Activated CD4-positive, CD25-positive, alpha-beta regulatory T cell (primary cell): ENCODE measurements at regions not wholly inside any gene's neighbourhood (a gene's known extent, or its start where the extent isn't known, plus 50 kb on each side); places are given as distances from the start of the nearest gene placed in this dataset.
A peak's percentile ranks its signal among the peaks of the same experiment; 100 is the strongest.

Source experiments
- DNase-seq, 4 experiments: peaks; one replicate each; lab custom pipeline; 2025; lab: John Stamatoyannopoulos, UW

DNA sequence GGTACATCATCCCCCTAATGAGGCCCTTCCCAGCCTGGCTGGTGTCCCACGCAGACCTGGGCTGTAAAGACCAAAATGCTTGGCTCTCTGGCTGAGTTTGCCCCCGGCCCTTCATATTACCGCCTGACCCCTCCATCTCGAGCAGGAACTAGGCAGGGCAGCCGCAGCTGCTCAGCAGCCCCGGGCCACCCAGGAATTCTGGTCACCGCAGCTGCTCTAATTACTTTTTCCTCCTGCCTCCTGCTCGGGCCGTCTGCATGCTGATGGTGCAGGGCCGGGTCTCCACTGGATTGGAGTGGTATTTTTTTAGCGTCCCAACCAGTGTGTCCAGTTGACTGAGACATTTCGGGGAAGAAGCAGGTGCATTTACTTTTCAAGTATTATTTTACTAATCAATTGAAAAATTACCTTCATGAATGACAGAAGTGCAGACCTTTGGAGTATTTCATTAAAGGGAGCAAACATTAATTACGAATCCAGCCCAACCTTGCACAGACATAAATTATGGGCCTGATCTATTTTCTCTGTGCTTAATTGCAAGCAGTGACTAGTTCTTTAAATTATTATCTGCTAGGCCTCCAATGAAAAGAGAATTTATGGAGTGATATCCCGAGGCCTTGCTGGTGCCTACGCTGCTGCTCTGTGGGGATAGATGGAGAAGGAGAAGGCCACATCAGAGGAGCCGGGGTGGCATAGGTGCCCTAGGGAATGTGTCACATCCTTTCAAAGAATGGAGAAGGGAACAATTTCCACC, 176.2 kb downstream of the CYLD start:
- DNase-seq = no peak

DNA sequence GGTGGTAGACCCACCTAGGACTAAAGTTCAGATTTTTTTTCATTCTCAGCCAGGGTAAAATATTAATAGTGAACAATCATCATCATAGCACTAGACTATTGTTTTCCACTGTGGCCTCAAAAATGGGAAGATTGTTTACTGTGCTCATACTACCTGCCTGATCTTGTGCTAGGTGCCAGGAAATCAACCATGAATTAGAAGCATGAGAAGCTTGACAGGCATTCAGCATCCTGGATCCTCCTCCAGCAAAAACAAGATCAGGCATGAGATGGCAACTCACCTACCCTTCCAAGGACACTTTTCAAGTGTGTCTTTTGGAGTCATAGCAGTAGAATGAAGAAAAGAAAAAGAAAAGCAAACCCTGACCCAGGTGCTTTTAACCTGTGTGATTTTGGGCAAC, 174.2 kb downstream of the CYLD start:
- DNase-seq = no peak

- no peak for DNase-seq
These were observed 173.2 kb downstream of the CYLD start for GRCh38 chr16:50915120-50915519.

GRCh38 chr16:50910736-50911100, 168.8 kb downstream of the CYLD start:
- no peak for DNase-seq

DNA sequence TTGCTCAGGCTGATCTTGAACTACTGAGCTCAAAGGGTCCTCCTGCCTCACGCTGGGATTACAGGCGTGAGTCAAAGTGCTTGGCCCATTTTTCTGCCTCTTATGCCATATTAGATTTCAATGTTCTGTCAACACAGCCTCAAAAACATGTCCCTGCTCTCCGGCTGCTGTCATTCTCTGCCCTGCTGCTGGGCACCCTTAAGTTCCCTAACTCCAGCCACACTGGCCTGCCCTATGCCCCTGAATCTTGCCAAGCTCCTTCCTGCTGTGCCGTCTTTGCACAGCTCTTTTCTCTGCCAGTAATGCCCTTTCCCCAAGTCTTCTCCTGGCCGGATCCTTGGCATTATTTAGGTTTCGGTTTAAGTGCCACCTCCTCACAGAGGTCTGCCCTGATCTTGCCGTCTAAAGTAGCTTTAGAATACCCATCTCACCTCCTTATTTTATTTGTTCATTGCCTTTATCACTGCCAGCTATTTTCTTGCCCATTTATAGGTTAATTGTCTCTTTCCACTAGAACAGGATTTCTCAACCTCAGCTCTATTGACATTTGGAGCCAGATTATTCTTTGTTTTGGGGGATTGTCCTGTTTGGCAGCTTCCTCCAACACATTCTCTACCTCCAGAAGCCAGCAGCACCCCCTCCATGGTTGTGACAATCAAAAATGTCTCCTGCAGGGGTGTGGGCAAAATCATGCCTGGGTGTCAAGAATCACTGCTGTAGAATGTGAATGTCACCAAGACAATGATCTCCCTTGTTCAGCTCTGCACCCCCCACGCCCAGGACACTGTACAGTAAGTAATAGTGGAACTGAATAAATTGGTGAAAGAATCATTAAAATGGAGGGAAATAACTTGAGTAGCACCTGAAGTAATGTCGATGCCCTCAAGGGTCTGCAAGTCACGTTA, 168.2 kb downstream of the CYLD start:
- DNase-seq = no peak

GRCh38 chr16:50908468-50908867, 166.6 kb downstream of the CYLD start:
- DNase-seq = no peak

GRCh38 chr16:50906454-50906853, 164.6 kb downstream of the CYLD start:
- no peak for DNase-seq

DNA sequence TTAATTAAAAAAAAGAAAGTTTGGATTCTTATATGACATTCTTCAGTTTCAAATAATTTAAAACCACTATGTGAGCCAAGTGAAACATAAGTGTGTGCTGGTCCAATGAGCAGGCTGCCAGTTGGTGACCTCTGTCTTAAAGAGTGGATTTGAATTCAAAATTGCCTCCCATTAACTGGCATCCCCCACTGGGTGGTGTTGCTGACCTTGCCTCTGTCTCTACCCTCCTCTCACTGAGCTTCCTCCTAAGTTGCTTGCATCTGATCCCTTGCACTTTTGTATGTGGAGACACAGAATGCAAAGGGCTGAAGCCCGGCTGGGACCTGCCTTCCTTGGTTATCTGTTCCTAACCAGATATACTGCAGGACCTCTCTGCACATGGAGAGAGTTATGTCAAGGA, 160.6 kb downstream of the CYLD start:
- no peak for DNase-seq

DNA sequence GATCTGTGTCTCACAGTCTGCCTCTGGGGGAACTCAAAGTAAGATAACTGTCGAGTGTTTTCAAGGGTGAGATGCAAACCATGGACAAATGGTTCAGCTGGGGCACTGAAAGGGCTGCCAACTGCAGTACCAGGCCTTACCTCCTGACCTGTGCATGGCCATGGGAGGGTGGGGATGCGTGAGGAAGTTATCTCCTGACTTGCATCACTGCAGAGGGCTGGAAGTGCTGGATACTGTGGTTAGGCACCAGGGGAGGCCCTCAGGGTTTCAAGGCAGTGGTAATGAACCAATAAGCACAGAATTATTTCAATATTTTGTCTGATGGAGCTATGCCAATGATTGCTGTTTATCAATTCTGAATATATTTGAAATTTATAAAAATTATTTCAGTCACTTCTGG, 159.2 kb downstream of the CYLD start:
- no peak for DNase-seq

DNA sequence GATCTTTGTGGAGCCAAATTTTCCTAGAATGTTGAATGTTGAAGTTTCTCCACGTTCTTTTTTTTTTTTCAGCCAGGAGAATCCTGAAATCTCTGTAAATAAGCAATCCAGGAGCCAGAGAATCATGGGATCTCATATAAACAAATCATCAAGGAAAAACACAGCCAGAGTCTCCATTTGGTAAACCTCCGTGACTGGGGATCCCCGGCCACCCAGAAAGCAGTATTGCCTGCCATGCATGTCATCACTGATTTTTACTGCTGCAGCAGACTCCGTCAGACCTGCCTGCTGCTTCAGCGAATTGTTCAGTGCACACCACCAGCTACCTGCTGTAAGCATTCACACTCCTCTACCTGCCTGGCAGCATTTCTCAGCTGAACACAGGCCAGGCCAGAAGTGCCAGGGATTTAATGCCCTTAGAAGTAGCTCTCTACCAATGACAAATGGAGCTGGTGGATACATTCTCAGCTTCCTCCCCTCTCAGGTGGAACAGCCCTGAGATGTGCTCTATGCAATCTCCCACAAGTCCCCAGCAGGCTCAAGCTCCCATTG, 158.6 kb downstream of the CYLD start:
- DNase-seq = no peak

- no peak for DNase-seq
These were observed 158.1 kb downstream of the CYLD start for GRCh38 chr16:50899951-50900350.

DNA sequence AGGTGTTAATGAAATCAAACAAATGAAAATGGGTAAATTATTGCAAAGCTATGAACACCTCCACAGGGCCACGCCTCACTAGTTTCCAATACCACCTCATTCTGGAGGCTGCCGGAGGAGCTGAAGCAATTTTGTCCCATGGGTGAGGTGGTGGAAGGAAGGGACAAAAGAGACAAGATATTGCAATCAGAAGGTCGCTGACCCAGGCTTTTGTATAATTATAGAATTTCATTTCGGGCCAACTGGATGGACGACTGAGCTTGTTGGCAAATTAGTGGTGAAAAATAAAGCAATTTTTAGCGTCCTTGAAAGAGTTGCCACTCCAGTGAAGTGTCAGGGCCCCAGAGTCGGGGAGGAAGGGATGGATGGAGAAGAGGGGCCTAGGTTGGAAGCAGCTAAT, 147.9 kb downstream of the CYLD start:
- no peak for DNase-seq

DNA sequence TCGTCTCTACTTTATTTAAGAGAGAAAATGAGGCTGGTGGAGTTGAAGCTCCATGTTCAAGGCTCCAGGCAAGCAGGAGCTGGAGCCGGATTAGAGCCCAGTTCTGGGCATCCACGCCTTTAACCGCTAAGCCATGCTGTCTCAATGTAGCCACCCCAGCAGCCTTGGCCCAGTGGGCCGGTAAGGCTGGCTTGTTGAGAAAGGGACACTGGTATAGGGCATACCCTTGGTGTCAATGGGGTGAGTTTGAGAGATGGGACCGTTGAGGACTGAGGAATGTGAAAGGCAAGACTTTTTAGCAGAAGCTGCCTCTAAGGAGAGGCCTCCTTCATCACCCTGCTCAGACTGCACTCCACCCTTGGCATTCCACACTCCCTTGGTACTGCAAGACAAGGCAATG, 147.4 kb downstream of the CYLD start:
- DNase-seq = no peak

DNA sequence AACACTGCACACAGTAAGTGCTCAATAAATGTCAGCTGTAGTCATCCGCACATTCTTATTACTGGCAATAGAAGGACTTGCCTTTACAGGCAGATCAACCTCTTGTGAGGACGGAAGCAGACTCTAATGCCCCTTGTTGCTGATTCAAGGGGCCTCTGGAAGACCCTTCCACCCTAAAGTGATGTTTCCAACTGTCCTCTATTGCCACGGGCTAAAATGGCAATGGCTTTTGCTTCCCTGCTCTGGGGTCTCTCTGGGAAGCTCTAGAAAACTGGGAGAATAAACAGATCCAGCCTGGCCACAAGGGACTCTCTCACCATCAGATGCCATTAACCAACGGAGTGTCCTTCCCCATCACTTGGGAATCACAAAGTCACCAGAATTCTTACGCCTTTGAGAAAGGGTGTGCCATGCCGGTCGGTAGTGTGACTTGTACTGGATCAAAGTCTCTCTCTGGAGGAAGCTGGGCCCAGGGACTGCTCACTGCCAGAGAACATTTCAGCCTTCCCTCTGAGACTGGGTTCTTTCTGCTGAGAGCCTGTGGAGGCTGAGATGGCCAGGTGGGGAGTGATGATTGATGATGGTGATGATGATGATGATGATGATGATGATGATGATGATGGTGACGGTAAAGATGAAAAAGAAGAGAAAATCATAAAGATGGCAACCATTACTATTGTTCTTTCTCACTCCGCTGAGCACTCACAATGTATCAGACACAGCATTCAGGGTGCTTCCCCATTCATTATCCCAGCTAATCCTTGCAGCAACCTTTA, 146.8 kb downstream of the CYLD start:
- DNase-seq = no peak

- no peak for DNase-seq
These were observed 145.8 kb downstream of the CYLD start for GRCh38 chr16:50887500-50888298.

- DNase-seq = peak in 1 of 4 experiments; percentile 6
These were observed 142.4 kb downstream of the CYLD start for GRCh38 chr16:50884066-50884860.

DNA sequence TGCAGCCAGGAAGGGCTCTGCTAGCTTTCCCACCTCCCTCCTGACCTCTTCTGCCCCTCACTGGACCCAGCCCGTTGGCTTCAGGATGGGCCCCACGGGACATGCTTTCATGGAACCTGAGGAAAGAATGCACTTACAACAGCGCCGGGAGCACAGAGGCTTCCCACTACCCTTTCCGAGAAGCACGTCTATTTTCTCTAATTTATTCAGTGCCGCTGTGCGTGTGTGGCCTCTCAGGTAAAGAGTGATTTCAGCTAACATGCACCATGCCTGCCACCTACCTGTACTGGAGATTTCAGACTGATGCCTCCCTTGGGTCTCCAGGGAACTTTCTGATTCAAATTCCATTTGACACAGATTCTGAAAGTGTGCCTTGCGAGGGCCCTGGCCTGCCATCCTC, 140.1 kb downstream of the CYLD start:
- no peak for DNase-seq

DNA sequence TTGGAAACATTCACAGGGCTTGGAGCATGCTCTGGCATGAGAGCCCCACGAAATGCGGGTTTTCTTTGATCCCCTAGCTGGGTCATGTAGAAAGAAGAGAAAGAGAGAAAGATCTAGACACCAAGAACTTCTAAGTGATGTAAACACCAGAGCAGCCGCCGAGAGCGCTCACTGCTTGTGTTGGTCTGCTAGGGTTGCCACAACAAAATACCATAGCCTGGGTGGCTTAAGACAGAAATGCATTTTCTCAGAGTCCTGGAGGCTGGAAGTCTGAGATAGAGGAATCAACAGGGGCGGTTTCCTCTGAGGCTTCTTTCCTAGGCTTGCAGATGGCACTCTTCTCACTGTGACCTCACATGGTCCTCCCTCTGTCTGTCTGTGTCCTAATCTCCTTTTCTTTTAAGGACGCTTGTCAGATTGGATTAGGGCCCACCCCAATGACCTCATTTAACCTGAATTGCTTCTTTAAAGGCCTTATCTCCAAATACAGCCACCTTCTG, 139.5 kb downstream of the CYLD start:
- no peak for DNase-seq

- DNase-seq = no peak
These were observed 139.0 kb downstream of the CYLD start for GRCh38 chr16:50880926-50881325.
